ENCODE measurements at regions not wholly inside any gene's neighbourhood (a gene's known extent, or its start where the extent isn't known, plus 50 kb on each side); places are given as distances from the start of the nearest gene placed in this dataset.

- no peak overlapping the region for H3K4me3 Mint-ChIP-seq
Observed at GRCh38 chr5:38723426-38723825, 122.4 kb upstream of the OSMR start.

DNA sequence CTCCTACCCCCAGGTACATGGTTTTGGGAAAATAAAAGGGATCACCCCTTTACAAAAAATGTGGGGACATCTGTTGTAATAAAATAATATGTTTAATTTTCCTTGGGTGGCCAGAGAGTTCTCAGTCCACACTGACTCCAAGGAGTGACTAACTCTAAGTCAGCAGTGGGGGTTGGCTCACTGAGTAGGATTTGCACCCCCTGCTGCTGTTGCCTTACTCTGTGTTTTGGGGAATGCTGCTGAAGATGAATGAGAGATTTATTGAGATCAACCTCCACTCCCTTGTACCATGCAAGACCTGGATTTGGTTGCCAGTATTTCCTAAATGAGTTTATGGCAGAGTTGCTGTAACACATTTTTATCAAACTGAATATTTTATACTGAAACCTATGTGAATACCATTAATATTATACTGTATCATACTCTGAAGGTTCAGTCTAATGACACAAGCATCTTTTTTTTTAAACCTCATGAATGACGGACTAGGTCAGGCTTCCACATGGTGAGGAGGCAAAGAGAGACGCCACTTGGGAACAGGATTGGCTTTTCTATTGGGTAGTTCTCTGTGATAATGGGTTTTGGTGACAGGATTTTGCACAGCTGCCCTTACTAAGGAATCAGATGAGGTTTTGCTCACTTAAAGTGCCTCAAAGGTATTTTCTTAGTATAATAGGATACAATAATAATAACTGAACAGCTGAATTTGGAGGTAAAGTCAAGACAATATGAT is 121.3 kb upstream of the OSMR start:
- Mint-ChIP-seq H3K9me3 (no peaks in the 10 kb centered on the region), H3K27me3 (no peaks in the 10 kb centered on the region)

More at GRCh38 chr5:38723426-38723825, 122.4 kb upstream of the OSMR start:
- no peaks in the 10 kb centered on the region for H3K4me1 Mint-ChIP-seq
- no peaks in the 10 kb centered on the region for H3K36me3 Mint-ChIP-seq (ENCODE audit: low read depth)
- H3K27ac Mint-ChIP-seq = no peak overlapping the region
- no peaks in the 10 kb centered on the region for H3K9me3 Mint-ChIP-seq
- no peaks in the 10 kb centered on the region for H3K27me3 Mint-ChIP-seq
- no peak for DNase-seq
- intact Hi-C loops (cut with micrococcal nuclease) = no loop called here

GRCh38 chr5:38725371-38725865 is 120.4 kb upstream of the OSMR start:
- Mint-ChIP-seq H3K9me3 (no peaks in the 10 kb centered on the region), H3K36me3 (ENCODE audit: low read depth) (no peaks in the 10 kb centered on the region), H3K27ac (no peak overlapping the region), H3K4me3 (no peak overlapping the region), H3K4me1 (no peaks in the 10 kb centered on the region), H3K27me3 (no peaks in the 10 kb centered on the region)
- intact Hi-C loops (cut with micrococcal nuclease) = no loop called here
- DNase-seq = no peak

More for the DNA sequence above, 121.3 kb upstream of the OSMR start:
- no peak overlapping the region for H3K4me3 Mint-ChIP-seq
- H3K36me3 Mint-ChIP-seq (ENCODE audit: low read depth) = no peaks in the 10 kb centered on the region
- H3K27ac Mint-ChIP-seq = no peak overlapping the region
- no peak for DNase-seq
- intact Hi-C loops (cut with micrococcal nuclease) = no loop called here
- no peaks in the 10 kb centered on the region for H3K4me1 Mint-ChIP-seq

GRCh38 chr5:38726279-38726678 is 119.5 kb upstream of the OSMR start:
- Mint-ChIP-seq H3K4me3 (no peak overlapping the region), H3K36me3 (ENCODE audit: low read depth) (no peaks in the 10 kb centered on the region), H3K9me3 (no peaks in the 10 kb centered on the region), H3K27me3 (no peaks in the 10 kb centered on the region), H3K27ac (no peak overlapping the region), H3K4me1 (no peaks in the 10 kb centered on the region)
- intact Hi-C loops (cut with micrococcal nuclease) = no loop called here
- DNase-seq = no peak

DNA sequence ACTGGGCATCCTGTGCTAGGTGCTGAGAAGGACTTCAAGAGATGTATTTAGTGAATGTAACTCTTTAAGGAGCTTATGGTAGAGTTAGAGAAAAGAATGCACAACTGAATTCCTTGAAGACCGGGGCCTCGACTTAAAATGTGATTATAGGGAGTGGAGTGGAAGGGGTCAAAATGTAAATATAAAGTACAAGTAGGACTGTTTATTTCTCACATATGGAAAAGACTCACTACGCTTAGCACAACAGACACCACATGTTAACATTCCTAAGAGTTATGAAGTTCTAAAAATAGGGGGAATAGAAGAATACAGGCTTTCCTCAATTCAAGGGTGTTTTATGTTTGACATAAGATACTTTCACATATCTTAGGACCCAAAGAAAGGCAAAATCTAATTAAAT is 117.8 kb upstream of the OSMR start:
- intact Hi-C loops (cut with micrococcal nuclease) = no loop called here
- Mint-ChIP-seq H3K4me1 (no peaks in the 10 kb centered on the region), H3K27me3 (no peaks in the 10 kb centered on the region), H3K9me3 (no peaks in the 10 kb centered on the region), H3K27ac (no peak overlapping the region), H3K4me3 (no peak overlapping the region), H3K36me3 (ENCODE audit: low read depth) (no peaks in the 10 kb centered on the region)
- DNase-seq = no peak

DNA sequence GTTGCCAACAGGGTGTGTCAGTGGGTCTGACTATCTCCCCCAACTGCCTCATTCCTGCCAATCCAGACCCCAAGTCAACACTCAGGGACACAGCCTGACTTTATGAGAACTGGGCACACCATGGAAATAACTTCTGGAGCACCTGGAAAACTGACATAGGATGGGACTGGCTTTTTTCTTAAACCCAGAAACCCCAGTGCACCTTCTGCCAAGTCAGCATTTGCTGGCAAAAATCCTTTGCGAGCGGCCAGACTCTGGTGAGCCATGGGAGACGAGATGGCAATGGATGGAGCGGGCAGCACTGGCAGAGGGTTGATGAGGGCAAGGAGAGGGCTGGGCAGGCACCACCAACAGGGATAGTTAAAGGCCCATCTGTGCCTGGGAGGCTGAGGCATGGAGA is 114.4 kb upstream of the OSMR start:
- Mint-ChIP-seq H3K36me3 (ENCODE audit: low read depth) (no peaks in the 10 kb centered on the region), H3K27ac (no peak overlapping the region), H3K4me1 (no peaks in the 10 kb centered on the region), H3K4me3 (no peak overlapping the region), H3K9me3 (no peaks in the 10 kb centered on the region), H3K27me3 (peaks cover 4% of the 10 kb centered on the region)
- intact Hi-C loops (cut with micrococcal nuclease) = no loop called here
- no peak for DNase-seq

GRCh38 chr5:38734353-38734752 is 111.5 kb upstream of the OSMR start:
- H3K27ac Mint-ChIP-seq = no peak overlapping the region
- H3K4me3 Mint-ChIP-seq = no peak overlapping the region
- intact Hi-C loops (cut with micrococcal nuclease) = no loop called here
- no peaks in the 10 kb centered on the region for H3K4me1 Mint-ChIP-seq
- no peaks in the 10 kb centered on the region for H3K36me3 Mint-ChIP-seq (ENCODE audit: low read depth)
- no peak for DNase-seq
- peaks cover 4% of the 10 kb centered on the region for H3K27me3 Mint-ChIP-seq
- H3K9me3 Mint-ChIP-seq = peaks cover 5% of the 10 kb centered on the region

DNA sequence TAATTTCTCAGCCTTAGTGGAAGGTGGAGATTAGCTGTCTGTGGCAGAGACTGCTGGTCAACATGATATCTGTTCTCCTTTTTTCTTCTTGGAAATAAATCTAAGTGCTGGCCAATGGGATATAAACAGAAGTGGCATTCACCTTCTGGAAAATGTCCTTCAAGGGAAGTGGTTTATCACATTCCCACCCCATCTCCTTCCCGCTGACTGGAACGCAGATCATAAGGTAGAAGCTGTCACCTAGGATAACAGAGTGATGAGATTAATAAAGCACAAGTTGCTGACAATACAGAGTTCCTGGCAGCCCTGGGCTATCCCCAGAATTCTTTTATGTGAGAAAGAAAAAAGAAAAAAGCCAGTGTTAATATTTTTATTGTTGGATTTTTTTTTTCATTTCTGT is 109.7 kb upstream of the OSMR start:
- peaks cover 4% of the 10 kb centered on the region for H3K27me3 Mint-ChIP-seq
- H3K27ac Mint-ChIP-seq = no peak overlapping the region
- H3K9me3 Mint-ChIP-seq = peaks cover 5% of the 10 kb centered on the region
- intact Hi-C loops (cut with micrococcal nuclease) = no loop called here
- H3K36me3 Mint-ChIP-seq (ENCODE audit: low read depth) = no peaks in the 10 kb centered on the region
- no peak for DNase-seq
- no peak overlapping the region for H3K4me3 Mint-ChIP-seq
- H3K4me1 Mint-ChIP-seq = no peaks in the 10 kb centered on the region

- no peak for DNase-seq
- intact Hi-C loops (cut with micrococcal nuclease) = no loop called here
- peaks cover 4% of the 10 kb centered on the region for H3K27me3 Mint-ChIP-seq
- no peak overlapping the region for H3K27ac Mint-ChIP-seq
- no peak overlapping the region for H3K4me3 Mint-ChIP-seq
- peaks cover 9% of the 10 kb centered on the region for H3K9me3 Mint-ChIP-seq
- H3K36me3 Mint-ChIP-seq (ENCODE audit: low read depth) = no peaks in the 10 kb centered on the region
- H3K4me1 Mint-ChIP-seq = no peaks in the 10 kb centered on the region
Observed at GRCh38 chr5:38737976-38738375, 107.8 kb upstream of the OSMR start.

DNA sequence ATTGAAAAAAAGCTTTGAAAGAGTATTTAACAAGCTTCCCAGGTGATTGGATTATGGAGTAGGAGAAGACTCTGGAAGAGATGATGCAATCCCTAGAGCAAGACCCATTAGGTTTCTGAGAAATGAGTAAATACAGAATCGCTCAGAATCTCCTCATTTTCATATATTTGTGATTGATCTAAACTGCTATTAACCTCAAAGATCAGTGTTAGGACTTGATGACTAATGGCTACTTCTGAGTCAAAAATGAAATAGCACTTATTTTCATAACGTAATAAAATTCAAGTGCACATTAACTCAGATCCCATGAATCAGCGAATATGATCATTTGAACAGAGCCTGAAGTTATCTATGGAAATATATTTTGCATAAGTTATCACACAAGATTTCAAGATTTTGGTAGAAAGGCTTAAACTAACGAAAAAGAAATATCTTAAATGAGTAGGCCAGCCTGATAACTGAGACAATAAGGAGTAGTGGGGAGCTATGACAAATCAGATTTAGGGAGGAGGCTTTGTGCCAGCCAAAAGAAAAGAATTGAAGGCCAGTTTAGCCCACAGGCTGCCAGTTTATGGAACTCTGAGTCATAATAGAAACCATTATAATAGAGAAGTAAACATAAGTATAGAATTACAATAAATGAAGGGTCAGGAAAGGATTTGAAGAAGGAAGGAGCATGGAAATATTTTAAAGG is 106.7 kb upstream of the OSMR start:
- no peak for DNase-seq
- peaks cover 14% of the 10 kb centered on the region for H3K9me3 Mint-ChIP-seq
- peaks cover 4% of the 10 kb centered on the region for H3K27me3 Mint-ChIP-seq
- H3K36me3 Mint-ChIP-seq (ENCODE audit: low read depth) = no peaks in the 10 kb centered on the region
- H3K4me3 Mint-ChIP-seq = no peak overlapping the region
- H3K27ac Mint-ChIP-seq = no peak overlapping the region
- intact Hi-C loops (cut with micrococcal nuclease) = no loop called here
- H3K4me1 Mint-ChIP-seq = no peaks in the 10 kb centered on the region

GRCh38 chr5:38739705-38740045 is 106.1 kb upstream of the OSMR start:
- intact Hi-C loops (cut with micrococcal nuclease) = no loop called here
- no peak for DNase-seq
- Mint-ChIP-seq H3K36me3 (ENCODE audit: low read depth) (no peaks in the 10 kb centered on the region), H3K4me3 (no peak overlapping the region), H3K4me1 (no peaks in the 10 kb centered on the region), H3K27me3 (peaks cover 4% of the 10 kb centered on the region), H3K9me3 (peaks cover 14% of the 10 kb centered on the region), H3K27ac (no peak overlapping the region)

DNA sequence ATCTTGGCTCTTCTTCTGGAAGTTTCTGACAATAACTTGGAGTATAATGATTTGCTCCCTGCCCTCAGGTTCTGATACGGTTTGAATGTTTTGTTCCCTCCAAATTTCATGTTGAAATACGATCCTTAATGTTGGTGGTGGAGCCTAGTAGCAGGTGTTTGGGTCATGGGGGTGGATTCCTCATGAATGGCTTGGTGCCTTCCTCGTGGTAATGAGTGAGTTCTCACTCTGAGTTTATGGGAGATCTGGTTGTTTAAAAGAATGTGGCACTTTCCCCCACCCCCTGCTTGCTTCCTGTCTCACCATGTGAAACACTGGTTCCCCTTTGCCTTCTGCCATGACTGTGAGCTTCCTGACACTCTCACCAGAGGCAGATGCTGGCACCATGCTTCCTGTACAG is 103.0 kb upstream of the OSMR start:
- Mint-ChIP-seq H3K36me3 (ENCODE audit: low read depth) (no peaks in the 10 kb centered on the region), H3K27me3 (no peaks in the 10 kb centered on the region)
- intact Hi-C loops (cut with micrococcal nuclease) = no loop called here

DNA sequence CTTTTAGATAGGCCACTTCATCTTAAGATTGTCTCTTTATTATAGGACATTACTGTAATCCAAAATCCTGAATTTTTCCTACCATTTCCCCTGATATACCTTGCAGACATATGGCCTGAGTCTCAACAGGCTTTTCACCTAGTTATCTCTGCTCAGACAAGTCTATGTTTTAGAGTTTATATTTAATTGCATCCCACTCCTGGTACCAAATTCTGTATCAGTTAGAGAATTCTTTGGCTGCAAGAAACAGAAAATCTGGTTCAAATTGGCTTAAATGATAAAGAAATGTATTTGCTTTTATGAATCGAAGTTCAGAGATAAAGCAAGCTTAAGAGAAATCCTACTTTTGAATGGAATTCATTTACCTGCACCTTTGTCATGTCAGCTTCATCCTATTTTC is 102.2 kb upstream of the OSMR start:
- no peak for DNase-seq
- H3K9me3 Mint-ChIP-seq = peaks cover 12% of the 10 kb centered on the region
- no peaks in the 10 kb centered on the region for H3K36me3 Mint-ChIP-seq (ENCODE audit: low read depth)
- H3K4me1 Mint-ChIP-seq = no peaks in the 10 kb centered on the region
- intact Hi-C loops (cut with micrococcal nuclease) = no loop called here
- no peak overlapping the region for H3K27ac Mint-ChIP-seq
- H3K4me3 Mint-ChIP-seq = no peak overlapping the region
- peaks cover under 1% of the 10 kb centered on the region for H3K27me3 Mint-ChIP-seq

More for the DNA sequence above, 103.0 kb upstream of the OSMR start:
- Mint-ChIP-seq H3K27ac (no peak overlapping the region), H3K9me3 (peaks cover 14% of the 10 kb centered on the region), H3K4me3 (no peak overlapping the region), H3K4me1 (no peaks in the 10 kb centered on the region)
- no peak for DNase-seq

DNA sequence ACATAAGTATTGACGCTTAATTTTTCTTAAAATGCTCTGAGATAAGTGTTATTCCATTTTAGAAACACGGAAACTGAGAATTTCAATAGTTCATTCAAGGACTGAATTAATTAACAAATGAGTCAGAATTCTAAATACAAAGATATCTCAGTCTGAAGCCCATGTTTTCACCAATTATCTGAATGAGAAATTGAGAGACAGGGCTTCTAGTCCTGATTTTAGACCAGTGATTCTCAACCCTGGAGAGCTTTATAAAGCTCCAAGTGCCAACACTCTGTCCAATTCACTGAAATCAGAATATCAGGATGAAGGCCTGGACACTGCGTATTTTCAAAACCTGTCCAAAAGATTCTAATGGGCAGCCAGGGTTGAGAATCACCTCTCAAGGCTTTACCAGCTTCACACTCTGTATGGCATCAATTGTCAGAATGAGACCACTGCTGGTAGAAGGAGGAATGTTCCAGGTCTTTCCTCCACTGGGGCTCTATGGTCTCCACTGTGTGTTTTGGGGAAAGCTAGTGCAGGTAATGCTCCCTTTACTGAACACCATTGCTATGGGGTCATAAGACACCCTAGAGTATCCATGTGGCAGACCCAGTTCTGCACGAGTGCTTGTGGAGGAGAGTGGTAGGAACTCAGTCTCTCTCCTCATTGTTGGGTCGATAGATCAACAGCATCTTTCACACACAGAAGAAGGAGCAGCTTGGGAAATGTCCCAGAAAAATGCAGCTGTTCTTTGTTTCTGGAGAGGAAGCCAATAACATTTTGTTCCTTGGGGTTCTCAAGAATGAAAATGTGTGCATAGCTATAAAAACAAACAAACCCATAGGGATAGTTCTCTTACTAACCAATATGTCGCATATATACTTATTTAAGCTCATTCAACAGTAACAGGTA is 99.7 kb upstream of the OSMR start:
- intact Hi-C loops (cut with micrococcal nuclease) = no loop called here
- no peaks in the 10 kb centered on the region for H3K4me1 Mint-ChIP-seq
- peaks cover 5% of the 10 kb centered on the region for H3K27me3 Mint-ChIP-seq
- H3K27ac Mint-ChIP-seq = no peak overlapping the region
- H3K36me3 Mint-ChIP-seq (ENCODE audit: low read depth) = no peaks in the 10 kb centered on the region
- H3K4me3 Mint-ChIP-seq = no peak overlapping the region
- DNase-seq = no peak
- peaks cover 9% of the 10 kb centered on the region for H3K9me3 Mint-ChIP-seq

All from activated CD4-positive, alpha-beta T cell treated with anti-CD3 and anti-CD28 coated beads, Interleukin-2, amount 10 ng/mL, durations not matched to agents 24 days and 14 days (primary cell).